Coronary artery (tissue), 2 donors: ENCODE measurements at regions not wholly inside any gene's neighbourhood (a gene's known extent, or its start where the extent isn't known, plus 50 kb on each side); places are given as distances from the start of the nearest gene placed in this dataset.

Experiments used
- DNase-seq: peaks from one replicate; pipeline ENCODE4 v3.0.0-alpha.2; 2017; ENCODE audit warnings: low spot score
- H3K27ac ChIP-seq, 2 donors: fragments of 200-600 bp; sonication (generic); one replicate each; pipeline ENCODE4 v1.5.1; 2016 to 2019
- H3K4me3 ChIP-seq: fragments of 200-600 bp; sonication (generic); 2 replicates; pipeline ENCODE4 v1.5.1; 2016; ENCODE audit warnings: mild to moderate bottlenecking, moderate library complexity
- TF ChIP-seq, protein P1 (sequence below): fragments of 200-600 bp; sonication (generic); IDR thresholded peaks from one replicate; pipeline ENCODE4 v1.5.1; 2019; ENCODE audit warnings: antibody characterized with exemption

DNA sequence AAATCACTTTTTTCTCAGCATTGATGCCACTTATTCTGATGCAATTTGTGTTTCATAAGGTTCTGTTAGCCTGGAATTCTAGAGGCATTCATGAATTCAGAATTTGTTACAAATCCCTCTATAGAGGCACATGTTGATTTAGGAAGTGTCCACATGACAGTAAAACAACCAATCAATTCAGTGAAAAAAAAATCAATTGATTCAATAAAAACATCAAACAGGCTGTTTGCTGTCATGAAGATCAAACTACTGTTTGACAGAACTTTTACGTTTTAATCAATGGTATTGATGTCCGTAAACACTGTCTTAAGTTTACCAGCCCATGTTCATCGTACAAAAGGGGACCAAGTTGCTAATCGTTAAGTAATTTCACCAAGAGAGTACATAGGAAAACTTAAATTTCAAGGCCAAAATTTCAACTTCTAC, 261.5 kb downstream of the FIGN start:
- no peak overlapping the region for H3K4me3 ChIP-seq
- TF ChIP-seq, protein P1, sequence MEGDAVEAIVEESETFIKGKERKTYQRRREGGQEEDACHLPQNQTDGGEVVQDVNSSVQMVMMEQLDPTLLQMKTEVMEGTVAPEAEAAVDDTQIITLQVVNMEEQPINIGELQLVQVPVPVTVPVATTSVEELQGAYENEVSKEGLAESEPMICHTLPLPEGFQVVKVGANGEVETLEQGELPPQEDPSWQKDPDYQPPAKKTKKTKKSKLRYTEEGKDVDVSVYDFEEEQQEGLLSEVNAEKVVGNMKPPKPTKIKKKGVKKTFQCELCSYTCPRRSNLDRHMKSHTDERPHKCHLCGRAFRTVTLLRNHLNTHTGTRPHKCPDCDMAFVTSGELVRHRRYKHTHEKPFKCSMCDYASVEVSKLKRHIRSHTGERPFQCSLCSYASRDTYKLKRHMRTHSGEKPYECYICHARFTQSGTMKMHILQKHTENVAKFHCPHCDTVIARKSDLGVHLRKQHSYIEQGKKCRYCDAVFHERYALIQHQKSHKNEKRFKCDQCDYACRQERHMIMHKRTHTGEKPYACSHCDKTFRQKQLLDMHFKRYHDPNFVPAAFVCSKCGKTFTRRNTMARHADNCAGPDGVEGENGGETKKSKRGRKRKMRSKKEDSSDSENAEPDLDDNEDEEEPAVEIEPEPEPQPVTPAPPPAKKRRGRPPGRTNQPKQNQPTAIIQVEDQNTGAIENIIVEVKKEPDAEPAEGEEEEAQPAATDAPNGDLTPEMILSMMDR: no peak
- no peak for DNase-seq
- H3K27ac ChIP-seq: no peak overlapping the region

DNA sequence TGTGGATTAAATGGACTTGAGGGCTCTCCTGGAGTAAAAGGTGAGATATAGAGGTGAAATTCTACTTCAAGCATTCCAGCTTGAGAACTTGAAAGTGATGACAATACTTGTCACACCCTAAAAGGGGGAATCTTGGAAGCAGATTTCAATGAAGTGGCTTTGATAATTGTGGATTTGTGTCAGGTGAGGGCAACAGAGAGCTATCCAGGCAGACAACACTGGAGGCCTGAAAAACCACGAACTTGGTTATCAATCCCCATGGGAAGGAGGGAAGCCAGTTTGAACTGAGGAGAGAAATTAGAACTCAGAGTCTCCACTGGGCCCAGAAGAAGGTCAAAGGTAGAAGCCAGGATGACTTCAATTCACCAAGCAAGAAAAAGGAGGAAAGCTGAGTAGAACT, 263.9 kb downstream of the FIGN start:
- Histone ChIP-seq H3K4me3 (no peak overlapping the region), H3K27ac (no peak overlapping the region)
- no peak for DNase-seq
- TF ChIP-seq, protein P1: no peak

DNA sequence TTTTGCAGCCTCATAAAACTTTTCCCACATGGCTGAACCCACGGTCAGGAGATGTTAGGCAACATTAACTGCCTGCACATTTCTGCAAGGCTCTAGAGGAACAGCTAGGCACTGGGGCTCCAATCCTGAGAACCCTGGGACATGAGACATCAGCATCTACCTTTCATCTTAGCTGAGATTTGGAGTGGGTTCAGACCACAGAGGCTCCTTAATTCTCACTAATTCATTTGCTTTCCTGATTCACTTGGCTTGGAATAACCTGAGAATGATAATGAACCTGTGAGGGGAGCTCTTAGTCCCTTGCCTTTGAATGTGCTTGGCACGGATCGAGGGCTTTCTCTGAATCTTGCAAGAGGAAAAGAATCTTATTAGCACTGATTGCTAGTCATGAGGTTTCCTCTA, 266.2 kb downstream of the FIGN start:
- DNase-seq: no peak
- H3K27ac ChIP-seq: no peak overlapping the region
- TF ChIP-seq, protein P1: no peak
- no peak overlapping the region for H3K4me3 ChIP-seq

DNA sequence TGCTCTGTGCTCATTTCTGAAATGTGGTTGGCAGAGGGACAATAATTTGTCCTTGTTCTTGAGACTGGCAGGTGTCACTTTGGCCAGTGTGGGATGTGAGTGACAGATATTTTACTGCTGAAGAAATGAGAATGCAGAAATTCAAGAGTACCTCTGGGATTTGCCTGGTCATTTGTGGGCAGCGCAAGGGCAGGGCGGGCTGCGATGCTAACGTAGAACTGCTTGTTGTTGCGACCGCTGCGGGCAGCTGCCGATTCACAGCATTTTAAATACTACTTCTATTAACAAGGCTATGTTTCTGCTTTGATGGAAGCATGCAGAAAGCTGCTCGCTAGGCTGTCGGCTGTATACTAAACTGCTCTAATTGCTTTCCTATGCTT, 268.6 kb downstream of the FIGN start:
- no peak overlapping the region for H3K4me3 ChIP-seq
- TF ChIP-seq, protein P1: no peak
- no peak overlapping the region for H3K27ac ChIP-seq
- DNase-seq: no peak

DNA sequence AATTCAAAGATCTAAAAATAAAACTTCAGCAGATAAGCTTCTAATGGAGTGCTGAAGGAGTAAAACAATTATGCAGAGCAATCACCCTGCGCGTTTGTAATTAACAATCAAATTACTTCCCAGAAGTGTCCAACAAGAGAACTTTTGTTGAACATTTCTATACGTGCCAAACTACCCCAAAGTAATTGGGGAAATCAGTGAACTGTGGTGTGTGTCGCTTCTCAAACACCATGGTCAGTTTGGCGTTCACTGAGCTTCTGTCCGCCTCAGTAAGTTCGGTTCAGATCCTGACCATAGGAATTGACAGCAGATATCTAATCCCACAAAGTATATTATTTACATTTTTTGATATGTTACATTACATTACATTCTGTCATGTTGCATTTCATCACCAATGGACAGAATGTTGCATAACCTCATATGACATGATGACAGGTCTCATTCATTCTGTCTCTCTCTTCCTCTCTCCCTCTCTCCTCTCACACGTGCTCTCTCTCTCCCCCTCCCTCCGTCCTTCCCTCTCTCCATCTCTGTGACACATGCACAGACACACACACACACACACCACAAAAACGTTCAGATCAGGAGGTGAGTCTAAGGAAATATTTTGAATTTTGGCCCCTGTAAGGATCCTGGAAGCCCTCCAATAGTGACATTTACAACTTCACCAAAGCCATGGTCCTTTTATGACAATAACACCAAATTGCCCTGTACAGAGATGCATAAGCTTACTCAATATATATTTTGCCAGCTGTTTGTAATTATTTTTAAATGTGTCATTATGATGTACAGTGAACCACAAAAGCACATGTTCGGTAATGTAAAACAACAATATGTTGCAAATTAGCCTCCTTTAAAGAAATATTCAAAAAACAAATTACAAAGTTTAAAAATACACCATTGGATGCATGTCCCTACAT, 269.2 kb downstream of the FIGN start:
- TF ChIP-seq, protein P1: no peak
- no peak for DNase-seq
- Histone ChIP-seq H3K4me3 (no peak overlapping the region), H3K27ac (no peak overlapping the region)

DNA sequence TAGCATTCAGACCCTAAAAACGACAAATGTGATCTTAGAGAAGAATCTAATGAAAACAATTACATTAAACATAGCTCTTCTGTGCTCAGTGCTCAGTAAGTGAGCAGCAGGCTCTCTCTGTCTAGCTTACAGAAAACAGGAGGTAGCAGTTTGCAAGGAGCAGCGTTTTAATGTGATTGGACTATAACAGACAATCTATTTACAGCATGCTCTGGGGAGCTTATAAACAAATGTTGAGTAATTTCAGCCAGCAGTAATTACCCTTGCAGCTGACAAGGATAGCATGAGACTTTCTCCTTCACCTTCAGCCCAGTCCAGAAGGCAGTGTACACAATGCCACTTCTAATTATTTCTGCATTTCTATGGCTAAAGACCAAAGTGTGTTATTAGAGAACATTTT, 270.4 kb downstream of the FIGN start:
- DNase-seq: no peak
- TF ChIP-seq, protein P1: no peak
- Histone ChIP-seq H3K27ac (no peak overlapping the region), H3K4me3 (no peak overlapping the region)

DNA sequence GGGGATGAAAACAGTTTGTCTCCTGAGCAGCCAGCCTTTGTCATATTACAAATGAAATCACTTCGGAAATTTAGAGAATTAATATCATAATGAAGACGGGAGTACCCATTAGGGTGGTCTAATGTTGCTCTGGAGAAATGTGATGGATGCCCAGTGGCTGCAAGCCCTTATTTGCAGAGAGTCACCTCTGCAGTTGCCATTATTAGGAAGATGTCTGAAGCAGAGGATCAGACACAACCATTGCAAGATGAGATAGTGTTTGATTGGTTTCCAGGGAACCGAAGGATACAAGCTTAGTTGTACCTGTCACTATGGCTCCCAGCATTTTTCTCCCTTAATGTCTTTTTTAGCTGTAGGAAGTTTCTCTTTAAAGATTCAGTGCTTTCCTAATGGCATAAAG, 272.4 kb downstream of the FIGN start:
- no peak for DNase-seq
- TF ChIP-seq, protein P1: no peak
- H3K27ac ChIP-seq: no peak overlapping the region
- no peak overlapping the region for H3K4me3 ChIP-seq
